ENCODE measurements at regions not wholly inside any gene's neighbourhood (a gene's known extent, or its start where the extent isn't known, plus 50 kb on each side); places are given as distances from the start of the nearest gene placed in this dataset.
"Not testable (repeated sequence)": the region's sequence is repeated elsewhere in the genome, so short reads cannot be mapped to it uniquely, and the experiment has no call there.

- no peak for DNase-seq (ENCODE audit: low read depth, low spot score)
- in situ Hi-C loops (cut with HindIII; ENCODE audit: low pct_unique_long_range_greater_than_20kb, low sequenced_read_pairs), result no loop called here
Measured at GRCh38 chr6:144479991-144480390, 194.9 kb downstream of the UTRN start.

DNA sequence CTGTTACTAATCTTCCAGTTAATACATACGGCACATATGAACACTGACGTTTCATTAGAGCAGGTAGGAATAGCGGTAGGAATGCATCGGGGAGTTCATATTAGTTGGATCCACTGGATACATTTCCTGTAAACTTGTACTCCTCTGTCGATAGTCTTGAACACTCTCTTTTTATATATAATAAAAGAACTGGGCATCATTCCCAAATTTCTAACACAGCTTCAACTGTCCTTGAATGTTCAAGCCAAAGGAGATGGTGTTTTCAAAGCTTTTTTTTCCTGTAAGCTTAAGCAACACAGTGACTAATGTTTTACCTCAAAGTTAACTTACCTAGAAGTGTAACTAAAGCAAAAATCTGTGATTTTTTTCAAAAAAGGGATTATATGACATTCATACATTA, 195.3 kb downstream of the UTRN start:
- DNase-seq (ENCODE audit: low read depth, low spot score), result peak; percentile 14

GRCh38 chr6:144481527-144481926, 196.4 kb downstream of the UTRN start:
- no peak for DNase-seq (ENCODE audit: low read depth, low spot score)
- in situ Hi-C loops (cut with HindIII; ENCODE audit: low pct_unique_long_range_greater_than_20kb, low sequenced_read_pairs), result no loop called here

More for the DNA sequence above, 195.3 kb downstream of the UTRN start:
- in situ Hi-C loops (cut with HindIII; ENCODE audit: low pct_unique_long_range_greater_than_20kb, low sequenced_read_pairs), result no loop called here

- in situ Hi-C loops (cut with HindIII; ENCODE audit: low pct_unique_long_range_greater_than_20kb, low sequenced_read_pairs), result no loop called here
- DNase-seq (ENCODE audit: low read depth, low spot score), result peak; percentile 87
Measured at GRCh38 chr6:144482142-144482541, 197.0 kb downstream of the UTRN start.

DNA sequence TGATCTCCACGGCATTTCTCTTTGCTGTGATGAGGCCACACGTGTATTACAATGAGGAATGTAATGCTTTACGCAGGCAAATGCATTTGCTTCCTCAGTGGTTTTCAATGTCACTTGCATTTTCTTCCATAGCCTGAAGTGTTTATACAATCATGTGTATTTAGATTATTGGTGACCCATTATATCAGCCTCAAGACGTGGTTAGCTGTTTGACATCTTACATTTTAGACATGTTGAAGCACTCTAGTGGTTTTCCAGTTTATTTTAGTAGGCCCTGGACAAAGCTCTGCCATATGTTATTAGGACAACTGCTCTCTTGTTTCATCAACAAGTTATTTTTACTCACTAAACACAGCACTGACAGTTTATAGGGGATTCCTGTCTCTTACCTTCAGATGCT, 200.4 kb downstream of the UTRN start:
- no peak for DNase-seq (ENCODE audit: low read depth, low spot score)
- in situ Hi-C loops (cut with HindIII; ENCODE audit: low pct_unique_long_range_greater_than_20kb, low sequenced_read_pairs), result no loop called here

DNA sequence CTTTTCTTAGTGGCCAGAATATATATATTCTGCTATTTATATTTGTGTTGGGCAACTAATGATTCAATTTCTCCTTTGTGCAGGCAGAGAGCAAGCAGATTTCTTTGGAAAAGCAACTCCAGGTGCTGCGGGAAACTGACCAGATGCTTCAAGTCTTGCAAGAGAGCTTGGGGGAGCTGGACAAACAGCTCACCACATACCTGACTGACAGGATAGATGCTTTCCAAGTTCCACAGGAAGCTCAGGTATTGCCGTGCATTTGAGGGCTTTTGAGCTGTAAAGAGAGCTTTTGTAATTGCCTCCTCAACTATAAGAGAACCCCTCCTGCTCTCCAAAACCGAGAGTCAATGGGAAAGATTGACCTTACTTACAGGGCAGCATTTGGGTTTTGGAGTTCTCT, 203.5 kb downstream of the UTRN start:
- no peak for DNase-seq (ENCODE audit: low read depth, low spot score)
- in situ Hi-C loops (cut with HindIII; ENCODE audit: low pct_unique_long_range_greater_than_20kb, low sequenced_read_pairs), result no loop called here

DNA sequence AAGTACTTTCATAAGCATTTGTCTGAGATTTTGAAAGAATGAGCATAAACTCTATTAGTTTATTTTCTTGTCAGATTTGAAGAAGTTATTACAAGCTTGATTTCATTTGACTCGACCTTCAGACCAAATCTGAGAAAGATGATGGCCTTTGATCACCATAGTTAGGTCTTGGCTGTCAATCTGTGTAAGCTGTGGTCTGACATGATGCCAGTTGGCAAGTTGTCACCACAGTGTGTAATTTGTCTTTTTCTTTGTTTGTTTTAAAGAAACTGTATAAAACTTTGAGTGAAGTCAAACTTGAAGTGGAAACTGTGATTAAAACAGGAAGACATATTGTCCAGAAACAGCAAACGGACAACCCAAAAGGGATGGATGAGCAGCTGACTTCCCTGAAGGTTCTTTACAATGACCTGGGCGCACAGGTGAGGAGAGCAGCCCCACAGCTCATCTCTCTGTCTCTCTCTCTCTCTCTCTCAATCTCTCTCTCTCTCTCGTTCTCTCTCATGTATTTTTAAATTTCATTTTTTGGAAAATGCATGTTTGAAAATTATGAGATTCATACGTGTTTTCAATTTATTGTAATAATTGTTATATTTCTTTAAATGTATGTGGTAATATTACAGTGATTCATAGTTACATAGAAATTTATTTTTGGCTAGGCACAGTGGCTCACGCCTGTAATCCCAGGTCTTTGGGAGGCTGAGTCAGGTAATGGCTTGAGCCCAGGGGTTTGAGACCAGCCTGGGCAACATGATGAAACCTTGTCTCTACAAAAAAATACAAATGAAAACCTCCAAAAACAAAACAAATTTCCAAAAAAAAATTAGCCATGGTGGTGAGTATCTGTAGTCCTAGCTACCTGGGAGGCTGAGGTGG, 208.1 kb downstream of the UTRN start:
- no peak for DNase-seq (ENCODE audit: low read depth, low spot score)
- in situ Hi-C loops (cut with HindIII; ENCODE audit: low pct_unique_long_range_greater_than_20kb, low sequenced_read_pairs), result no loop called here

GRCh38 chr6:144495076-144495475, 209.9 kb downstream of the UTRN start:
- DNase-seq (ENCODE audit: low read depth, low spot score); in situ Hi-C loops (cut with HindIII; ENCODE audit: low pct_unique_long_range_greater_than_20kb, low sequenced_read_pairs): not testable (repeated sequence)

DNA sequence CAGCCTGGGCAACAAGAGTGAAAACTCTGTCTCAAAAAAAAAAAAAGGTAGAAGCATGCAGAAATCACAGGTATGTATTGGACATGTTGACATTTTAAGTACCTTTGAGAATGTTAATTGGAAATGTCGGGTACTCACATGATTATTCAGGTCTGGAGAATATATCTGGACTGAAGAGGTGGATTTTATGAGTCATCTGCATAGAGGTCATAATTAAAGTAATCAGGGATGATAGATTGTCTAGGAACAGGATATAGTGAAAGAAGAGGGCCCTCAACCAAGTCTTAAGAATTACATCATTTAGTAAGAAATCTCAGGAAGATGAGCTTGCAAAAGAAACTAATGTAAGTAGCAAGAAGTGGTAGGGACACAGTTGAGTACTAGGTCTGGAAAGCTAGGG, 212.5 kb downstream of the UTRN start:
- DNase-seq (ENCODE audit: low read depth, low spot score), result no peak
- in situ Hi-C loops (cut with HindIII; ENCODE audit: low pct_unique_long_range_greater_than_20kb, low sequenced_read_pairs), result no loop called here

DNA sequence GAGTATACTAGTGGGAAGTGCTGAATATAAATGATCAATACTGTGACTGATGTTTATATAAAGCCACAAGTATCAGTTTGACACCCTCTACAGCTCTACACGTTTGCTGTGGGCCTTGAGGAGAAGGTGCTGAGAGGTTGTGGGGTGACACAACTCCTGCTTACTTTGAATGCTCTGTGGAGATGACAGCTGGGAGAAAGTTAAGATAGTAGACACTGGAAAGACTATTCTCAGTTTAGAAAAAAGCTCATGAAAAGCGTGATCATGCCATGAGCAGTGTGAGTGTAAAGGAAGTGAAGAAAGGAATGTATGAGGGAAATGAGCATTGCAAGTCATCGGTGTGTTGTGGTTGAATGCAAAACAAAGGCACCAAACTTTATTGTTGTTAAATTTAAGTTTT, 215.8 kb downstream of the UTRN start:
- in situ Hi-C loops (cut with HindIII; ENCODE audit: low pct_unique_long_range_greater_than_20kb, low sequenced_read_pairs), result no loop called here
- no peak for DNase-seq (ENCODE audit: low read depth, low spot score)

GRCh38 chr6:144505214-144505613, 220.1 kb downstream of the UTRN start:
- DNase-seq (ENCODE audit: low read depth, low spot score); in situ Hi-C loops (cut with HindIII; ENCODE audit: low pct_unique_long_range_greater_than_20kb, low sequenced_read_pairs): not testable (repeated sequence)

DNA sequence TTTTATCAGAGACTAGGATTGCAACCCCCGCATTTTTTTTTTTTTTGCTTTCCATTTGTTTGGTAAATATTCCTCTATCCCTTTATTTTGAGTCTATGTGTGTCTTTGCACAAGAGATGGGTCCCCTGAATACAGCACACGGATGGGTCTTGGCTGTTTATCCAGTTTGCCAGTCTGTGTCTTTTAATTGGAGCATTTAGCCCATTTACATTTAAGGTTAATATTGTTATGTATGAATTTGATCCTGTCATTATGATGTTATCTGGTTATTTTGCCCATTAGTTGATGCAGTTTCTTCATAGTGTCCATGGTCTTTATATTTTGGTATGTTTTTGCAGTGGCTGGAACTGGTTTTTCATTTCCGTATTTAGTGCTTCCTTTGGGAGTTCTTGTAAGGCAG, 220.9 kb downstream of the UTRN start:
- DNase-seq (ENCODE audit: low read depth, low spot score); in situ Hi-C loops (cut with HindIII; ENCODE audit: low pct_unique_long_range_greater_than_20kb, low sequenced_read_pairs): not testable (repeated sequence)

GRCh38 chr6:144507772-144508312, 222.7 kb downstream of the UTRN start:
- DNase-seq (ENCODE audit: low read depth, low spot score); in situ Hi-C loops (cut with HindIII; ENCODE audit: low pct_unique_long_range_greater_than_20kb, low sequenced_read_pairs): not testable (repeated sequence)

GRCh38 chr6:144510859-144511258, 225.7 kb downstream of the UTRN start:
- in situ Hi-C loops (cut with HindIII; ENCODE audit: low pct_unique_long_range_greater_than_20kb, low sequenced_read_pairs), result no loop called here
- DNase-seq (ENCODE audit: low read depth, low spot score), result no peak

GRCh38 chr6:144515761-144516160, 230.6 kb downstream of the UTRN start:
- no peak for DNase-seq (ENCODE audit: low read depth, low spot score)
- in situ Hi-C loops (cut with HindIII; ENCODE audit: low pct_unique_long_range_greater_than_20kb, low sequenced_read_pairs), result no loop called here

- in situ Hi-C loops (cut with HindIII; ENCODE audit: low pct_unique_long_range_greater_than_20kb, low sequenced_read_pairs), result no loop called here
- DNase-seq (ENCODE audit: low read depth, low spot score), result no peak
Measured at GRCh38 chr6:144519426-144519825, 234.3 kb downstream of the UTRN start.

DNA sequence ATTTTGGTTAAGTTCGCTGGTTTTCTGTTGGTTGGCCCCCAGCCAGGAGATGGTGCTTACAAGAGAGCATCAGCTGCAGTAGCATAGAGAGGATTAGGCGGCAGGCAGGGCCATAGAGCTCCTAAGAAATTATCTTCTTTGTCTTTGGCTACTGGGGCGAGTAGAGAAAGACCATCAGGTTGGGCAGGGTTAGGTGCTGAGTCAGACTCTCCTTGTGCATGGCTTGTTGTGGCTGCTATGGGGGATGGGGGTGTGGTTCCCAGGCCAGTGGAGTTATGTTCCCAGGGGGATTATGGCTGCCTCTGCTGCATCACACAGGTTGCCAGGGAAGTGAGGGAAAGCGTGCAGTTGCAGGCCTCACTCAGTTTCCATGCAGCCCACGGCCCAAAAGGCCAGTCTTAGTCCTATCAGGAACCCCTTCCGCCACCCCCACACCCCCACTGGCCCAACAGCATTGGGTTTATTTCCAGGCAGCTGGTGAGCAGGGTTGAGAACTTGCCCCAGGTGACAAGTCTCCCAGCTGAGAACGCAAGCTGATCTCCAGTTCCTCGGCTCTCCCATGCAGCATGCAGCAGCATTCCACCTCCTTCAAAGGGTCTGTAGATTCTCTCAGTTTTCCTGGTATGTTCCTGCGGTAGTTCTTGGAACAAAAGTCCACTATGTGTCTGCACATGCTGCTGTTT, 243.7 kb downstream of the UTRN start:
- in situ Hi-C loops (cut with HindIII; ENCODE audit: low pct_unique_long_range_greater_than_20kb, low sequenced_read_pairs), result no loop called here
- DNase-seq (ENCODE audit: low read depth, low spot score), result peak; percentile 13

GRCh38 chr6:144530118-144530517, 245.0 kb downstream of the UTRN start:
- no peak for DNase-seq (ENCODE audit: low read depth, low spot score)
- in situ Hi-C loops (cut with HindIII; ENCODE audit: low pct_unique_long_range_greater_than_20kb, low sequenced_read_pairs), result no loop called here

- DNase-seq (ENCODE audit: low read depth, low spot score); in situ Hi-C loops (cut with HindIII; ENCODE audit: low pct_unique_long_range_greater_than_20kb, low sequenced_read_pairs): not testable (repeated sequence)
Measured at GRCh38 chr6:144532238-144532637, 247.1 kb downstream of the UTRN start.
